GM12892 (cell line): ENCODE measurements at regions not wholly inside any gene's neighbourhood (a gene's known extent, or its start where the extent isn't known, plus 50 kb on each side); places are given as distances from the start of the nearest gene placed in this dataset.

Source experiments
- POLR2A ChIP-seq: IDR thresholded peaks from 2 replicates; pipeline ENCODE4 v1.6.1; 2011; ENCODE audit warnings: low read depth, low read length, control low read depth
- POLR2AphosphoS5 ChIP-seq: IDR thresholded peaks from 2 replicates; pipeline ENCODE4 v1.6.1; 2011; ENCODE audit warnings: low read depth, low read length, control low read depth

GRCh38 chr14:30277268-30277667 lies 281.7 kb upstream of the G2E3 start:
- TF ChIP-seq POLR2AphosphoS5, result no peak
- TF ChIP-seq POLR2A, result no peak
